H9 (cell line): ENCODE measurements at regions not wholly inside any gene's neighbourhood (a gene's known extent, or its start where the extent isn't known, plus 50 kb on each side); places are given as distances from the start of the nearest gene placed in this dataset.

ENCODE experiments used
- DNase-seq: peaks from one replicate; pipeline ENCODE4 v3.0.0-alpha.2; 2017
- H2AFZ ChIP-seq: one replicate; pipeline ENCODE4 v1.6.1; 2013; ENCODE audit warnings: mild to moderate bottlenecking, low read length, control low read depth, moderate library complexity
- H2AK5ac ChIP-seq: 2 replicates; pipeline ENCODE4 v1.6.1; 2013; ENCODE audit warnings: low read length, control low read depth, mixed read lengths; ENCODE audit not compliant: insufficient read length
- H2BK120ac ChIP-seq: one replicate; pipeline ENCODE4 v1.6.1; 2013; ENCODE audit warnings: low read depth, mild to moderate bottlenecking, low read length, control low read depth, inconsistent platforms; ENCODE audit not compliant: poor library complexity, severe bottlenecking
- H2BK12ac ChIP-seq: 2 replicates; pipeline ENCODE4 v1.6.1; 2013; ENCODE audit warnings: low read length, control low read depth, mixed read lengths, low read depth; ENCODE audit not compliant: insufficient read length
- H2BK15ac ChIP-seq: 2 replicates; pipeline ENCODE4 v1.6.1; 2013; ENCODE audit warnings: low read depth, low read length, control low read depth
- H2BK20ac ChIP-seq: one replicate; pipeline ENCODE4 v1.6.1; 2013; ENCODE audit warnings: low read depth, mild to moderate bottlenecking, low read length, control low read depth, inconsistent platforms; ENCODE audit not compliant: poor library complexity, severe bottlenecking
- H2BK5ac ChIP-seq: 2 replicates; pipeline ENCODE4 v1.6.1; 2013; ENCODE audit warnings: low read length, control low read depth, mixed read lengths; ENCODE audit not compliant: insufficient read length
- H3K14ac ChIP-seq: 2 replicates; pipeline ENCODE4 v1.6.1; 2013; ENCODE audit warnings: low read length, control low read depth; ENCODE audit not compliant: insufficient read depth
- H3K18ac ChIP-seq: 2 replicates; pipeline ENCODE4 v1.6.1; 2013; ENCODE audit warnings: low read depth, mild to moderate bottlenecking, mixed read lengths, low read length, control low read depth; ENCODE audit not compliant: insufficient read length
- H3K23ac ChIP-seq: 2 replicates; pipeline ENCODE4 v1.6.1; 2013; ENCODE audit warnings: low read length, control low read depth, mixed read lengths, low read depth; ENCODE audit not compliant: insufficient read length
- H3K23me2 ChIP-seq: 2 replicates; pipeline ENCODE4 v1.6.1; 2013; ENCODE audit warnings: low read depth, mild to moderate bottlenecking, mixed read lengths, low read length, control low read depth; ENCODE audit not compliant: insufficient read length, poor library complexity, severe bottlenecking
- H3K27ac ChIP-seq: 2 replicates; pipeline ENCODE4 v1.5.1; 2013; ENCODE audit warnings: low read length, control low read depth, mixed read lengths, low read depth; ENCODE audit not compliant: insufficient read length
- H3K27me3 ChIP-seq: 2 replicates; pipeline ENCODE4 v1.6.1; 2013; ENCODE audit warnings: low read length, control low read depth, inconsistent platforms; ENCODE audit not compliant: insufficient read depth
- H3K4ac ChIP-seq: 2 replicates; pipeline ENCODE4 v1.6.1; 2013; ENCODE audit warnings: low read depth, mild to moderate bottlenecking, control low read depth, inconsistent platforms, low read length, moderate library complexity
- H3K4me1 ChIP-seq: 2 replicates; pipeline ENCODE4 v1.6.1; 2013; ENCODE audit warnings: low read length, control low read depth, inconsistent platforms; ENCODE audit not compliant: insufficient read depth
- H3K4me2 ChIP-seq: 2 replicates; pipeline ENCODE4 v1.6.1; 2013; ENCODE audit warnings: low read length, control low read depth, mixed read lengths; ENCODE audit not compliant: insufficient read length, insufficient read depth
- H3K56ac ChIP-seq: 2 replicates; pipeline ENCODE4 v1.6.1; 2013; ENCODE audit warnings: low read depth, mild to moderate bottlenecking, mixed read lengths, low read length, control low read depth; ENCODE audit not compliant: insufficient read length
- H3K79me1 ChIP-seq: 2 replicates; pipeline ENCODE4 v1.6.1; 2013; ENCODE audit warnings: low read depth, mild to moderate bottlenecking, moderate library complexity, low read length, control low read depth, inconsistent platforms; ENCODE audit not compliant: insufficient read depth, poor library complexity, severe bottlenecking
- H3K79me2 ChIP-seq: 2 replicates; pipeline ENCODE4 v1.6.1; 2013; ENCODE audit warnings: low read length, control low read depth, inconsistent platforms; ENCODE audit not compliant: insufficient read depth
- H3K9ac ChIP-seq: 2 replicates; pipeline ENCODE4 v1.6.1; 2013; ENCODE audit warnings: low read length, control low read depth, mixed read lengths; ENCODE audit not compliant: insufficient read length; ENCODE audit errors: extremely low read depth
- H3K9me3 ChIP-seq: one replicate; pipeline ENCODE4 v1.6.1; 2013; ENCODE audit warnings: low read depth, low read length, inconsistent platforms; ENCODE audit not compliant: control insufficient read depth
- H3T11ph ChIP-seq: one replicate; pipeline ENCODE4 v1.6.1; 2013; ENCODE audit warnings: mild to moderate bottlenecking, low read length, control low read depth, inconsistent platforms
- H4K20me1 ChIP-seq: one replicate; pipeline ENCODE4 v1.6.1; 2013; ENCODE audit not compliant: control insufficient read depth, insufficient read length, insufficient read depth
- H4K5ac ChIP-seq: 2 replicates; pipeline ENCODE4 v1.6.1; 2013; ENCODE audit warnings: low read depth, mild to moderate bottlenecking, mixed read lengths, low read length, control low read depth; ENCODE audit not compliant: insufficient read length
- H4K8ac ChIP-seq: replicated peaks from 2 replicates; pipeline ENCODE4 v1.6.1; 2013; ENCODE audit warnings: low read length, control low read depth, mixed read lengths, low read depth; ENCODE audit not compliant: insufficient read length
- H4K91ac ChIP-seq: 2 replicates; pipeline ENCODE4 v1.6.1; 2013; ENCODE audit warnings: low read depth, mild to moderate bottlenecking, moderate library complexity, mixed read lengths, low read length, control low read depth; ENCODE audit not compliant: insufficient read length
- H3K27ac Mint-ChIP-seq, 3 experiments: 2 replicates in 2 of 3; 3 replicates in 1 of 3; pipeline ENCODE4 v1.8.0; 2020 to 2021; ENCODE audit warnings: mixed read lengths in 3 of 3, mild to moderate bottlenecking in 1 of 3, moderate library complexity in 1 of 3
- H3K27me3 Mint-ChIP-seq: 2 replicates; pipeline ENCODE4 v1.8.0; 2021; ENCODE audit warnings: low read depth, mild to moderate bottlenecking, moderate library complexity, mixed read lengths
- H3K36me3 Mint-ChIP-seq, 3 experiments: 2 replicates in 2 of 3; 3 replicates in 1 of 3; pipeline ENCODE4 v1.8.0; 2020 to 2021; ENCODE audit warnings: low read depth in 3 of 3, mixed read lengths in 3 of 3; ENCODE audit not compliant: insufficient read depth in 1 of 3
- H3K4me1 Mint-ChIP-seq, 2 experiments: 2 replicates each; pipeline ENCODE4 v1.8.0; 2020; ENCODE audit warnings: mixed read lengths in 2 of 2
- H3K4me3 Mint-ChIP-seq, 2 experiments: 2 replicates in 1 of 2; 3 replicates in 1 of 2; pipeline ENCODE4 v1.8.0; 2020 to 2021; ENCODE audit warnings: mild to moderate bottlenecking in 2 of 2, mixed read lengths in 2 of 2, moderate library complexity in 1 of 2
- H3K9me3 Mint-ChIP-seq, 2 experiments: 2 replicates in 1 of 2; 3 replicates in 1 of 2; pipeline ENCODE4 v1.8.0; 2020; ENCODE audit warnings: mild to moderate bottlenecking in 2 of 2, mixed read lengths in 2 of 2, moderate library complexity in 1 of 2
- WGBS: extraction: QIAGEN DNeasy Blood & Tissue Kit; methylation state at CpG from one replicate; pipeline ENCODE4 v1.1.7; 2013; ENCODE audit warnings: missing lambda C conversion rate, low lambda C conversion rate, mixed read lengths; ENCODE audit not compliant: insufficient read length; ENCODE audit errors: extremely low coverage; 5-methylcytosine and 5-hydroxymethylcytosine counted together
- TF ChIP-seq, protein P1 (sequence below): fragments of 200-600 bp; sonication (generic); conservative IDR thresholded peaks from 3 replicates; pipeline ENCODE4 v1.8.0; 2021; ENCODE audit warnings: antibody characterized with exemption, mild to moderate bottlenecking

DNA sequence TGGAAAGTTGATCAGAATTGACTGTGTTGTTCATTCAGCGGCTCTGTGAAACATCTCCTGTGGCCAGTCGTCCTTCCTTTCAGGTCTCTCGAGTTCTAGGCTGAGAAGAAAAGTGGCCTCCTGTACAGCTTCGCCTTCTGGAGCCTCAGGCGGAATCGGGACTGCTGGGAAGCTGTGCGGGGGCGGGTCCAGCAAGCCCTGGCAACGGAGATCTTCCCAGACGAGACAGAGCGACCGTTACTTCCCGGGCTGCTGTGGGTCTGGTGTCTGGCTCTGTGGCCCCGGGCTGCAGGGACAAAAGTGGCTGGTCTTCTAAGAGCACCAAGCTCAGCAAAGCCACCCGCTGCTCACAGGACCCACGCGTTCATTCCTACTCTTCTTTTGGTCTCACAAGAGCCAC is 88.6 kb upstream of the CACNA2D3 start:
- Histone ChIP-seq H2BK20ac (no peak overlapping the region), H2BK120ac (no peak overlapping the region), H3K4me2 (no peak overlapping the region), H3K27me3 (no peaks in the 10 kb centered on the region), H3K23me2 (no peaks in the 10 kb centered on the region), H4K8ac (no peak overlapping the region), H2AFZ (no peak overlapping the region), H3K56ac (no peak overlapping the region), H3K79me1 (no peaks in the 10 kb centered on the region), H2BK5ac (no peak overlapping the region), H3K4me1 (no peaks in the 10 kb centered on the region), H3K79me2 (no peaks in the 10 kb centered on the region), H4K91ac (no peak overlapping the region), H3T11ph (no peak overlapping the region), H4K20me1 (no peaks in the 10 kb centered on the region), H2BK12ac (no peak overlapping the region), H3K9ac (no peak overlapping the region), H2BK15ac (no peak overlapping the region), H3K23ac (no peak overlapping the region), H3K9me3 (no peaks in the 10 kb centered on the region), H2AK5ac (no peak overlapping the region), H3K18ac (no peak overlapping the region), H3K14ac (no peak overlapping the region), H3K27ac (no peak overlapping the region), H4K5ac (no peak overlapping the region), H3K4ac (no peak overlapping the region)
- DNase-seq: no peak
- H3K4me3 Mint-ChIP-seq: no peak overlapping the region
- 0 out of 7 replicates have a peak overlapping the region, but pooled peaks of 1 of the 3 experiments have one; percentile 10 for H3K27ac Mint-ChIP-seq
- TF ChIP-seq, protein P1, sequence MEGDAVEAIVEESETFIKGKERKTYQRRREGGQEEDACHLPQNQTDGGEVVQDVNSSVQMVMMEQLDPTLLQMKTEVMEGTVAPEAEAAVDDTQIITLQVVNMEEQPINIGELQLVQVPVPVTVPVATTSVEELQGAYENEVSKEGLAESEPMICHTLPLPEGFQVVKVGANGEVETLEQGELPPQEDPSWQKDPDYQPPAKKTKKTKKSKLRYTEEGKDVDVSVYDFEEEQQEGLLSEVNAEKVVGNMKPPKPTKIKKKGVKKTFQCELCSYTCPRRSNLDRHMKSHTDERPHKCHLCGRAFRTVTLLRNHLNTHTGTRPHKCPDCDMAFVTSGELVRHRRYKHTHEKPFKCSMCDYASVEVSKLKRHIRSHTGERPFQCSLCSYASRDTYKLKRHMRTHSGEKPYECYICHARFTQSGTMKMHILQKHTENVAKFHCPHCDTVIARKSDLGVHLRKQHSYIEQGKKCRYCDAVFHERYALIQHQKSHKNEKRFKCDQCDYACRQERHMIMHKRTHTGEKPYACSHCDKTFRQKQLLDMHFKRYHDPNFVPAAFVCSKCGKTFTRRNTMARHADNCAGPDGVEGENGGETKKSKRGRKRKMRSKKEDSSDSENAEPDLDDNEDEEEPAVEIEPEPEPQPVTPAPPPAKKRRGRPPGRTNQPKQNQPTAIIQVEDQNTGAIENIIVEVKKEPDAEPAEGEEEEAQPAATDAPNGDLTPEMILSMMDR: no peak
- WGBS: no CpG with 5 or more reads among the region's 17 CpGs
- H3K36me3 Mint-ChIP-seq: no peaks in the 10 kb centered on the region
- no peaks in the 10 kb centered on the region for H3K9me3 Mint-ChIP-seq
- peaks cover 4% of the 10 kb centered on the region; the same call in 1 of the 2 replicates for H3K27me3 Mint-ChIP-seq
- H3K4me1 Mint-ChIP-seq: no peaks in the 10 kb centered on the region
